HepG2 (cell line): ENCODE measurements at regions not wholly inside any gene's neighbourhood (a gene's known extent, or its start where the extent isn't known, plus 50 kb on each side); places are given as distances from the start of the nearest gene placed in this dataset.

ENCODE experiments used
- MEIS2 ChIP-seq: sonication (generic); formaldehyde crosslinking; IDR thresholded peaks from 2 replicates; pipeline ENCODE4 v1.9.0; 2021; ENCODE audit warnings: mild to moderate bottlenecking, missing genetic modification reagents
- ZNF143 ChIP-seq: sonication (generic); formaldehyde crosslinking; IDR thresholded peaks from 2 replicates; pipeline ENCODE4 v1.4.0; 2020; ENCODE audit warnings: missing genetic modification reagents
- ZNF672 ChIP-seq: sonication (generic); formaldehyde crosslinking; IDR thresholded peaks from 2 replicates; pipeline ENCODE4 v1.8.1; 2022; ENCODE audit warnings: missing genetic modification reagents
- ZNF770 ChIP-seq: sonication (generic); formaldehyde crosslinking; IDR thresholded peaks from 2 replicates; pipeline ENCODE4 v1.5.0; 2020; ENCODE audit warnings: mild to moderate bottlenecking, missing genetic modification reagents
- TF ChIP-seq, protein P1 (sequence below): sonication (generic); formaldehyde crosslinking; IDR thresholded peaks from 2 replicates; pipeline ENCODE4 v1.5.0; 2020; ENCODE audit warnings: mild to moderate bottlenecking, missing genetic modification reagents, moderate library complexity
- TF ChIP-seq, protein P2 (sequence below): sonication (generic); formaldehyde crosslinking; IDR thresholded peaks from 2 replicates; pipeline ENCODE4 v1.5.0; 2020; ENCODE audit warnings: missing genetic modification reagents

GRCh38 chrX:99077099-99077498 is 1333.0 kb downstream of the PCDH19 start:
- TF ChIP-seq ZNF143: no peak
- no peak for TF ChIP-seq ZNF770 (CRISPR knock-in tag)
- TF ChIP-seq, protein P1, sequence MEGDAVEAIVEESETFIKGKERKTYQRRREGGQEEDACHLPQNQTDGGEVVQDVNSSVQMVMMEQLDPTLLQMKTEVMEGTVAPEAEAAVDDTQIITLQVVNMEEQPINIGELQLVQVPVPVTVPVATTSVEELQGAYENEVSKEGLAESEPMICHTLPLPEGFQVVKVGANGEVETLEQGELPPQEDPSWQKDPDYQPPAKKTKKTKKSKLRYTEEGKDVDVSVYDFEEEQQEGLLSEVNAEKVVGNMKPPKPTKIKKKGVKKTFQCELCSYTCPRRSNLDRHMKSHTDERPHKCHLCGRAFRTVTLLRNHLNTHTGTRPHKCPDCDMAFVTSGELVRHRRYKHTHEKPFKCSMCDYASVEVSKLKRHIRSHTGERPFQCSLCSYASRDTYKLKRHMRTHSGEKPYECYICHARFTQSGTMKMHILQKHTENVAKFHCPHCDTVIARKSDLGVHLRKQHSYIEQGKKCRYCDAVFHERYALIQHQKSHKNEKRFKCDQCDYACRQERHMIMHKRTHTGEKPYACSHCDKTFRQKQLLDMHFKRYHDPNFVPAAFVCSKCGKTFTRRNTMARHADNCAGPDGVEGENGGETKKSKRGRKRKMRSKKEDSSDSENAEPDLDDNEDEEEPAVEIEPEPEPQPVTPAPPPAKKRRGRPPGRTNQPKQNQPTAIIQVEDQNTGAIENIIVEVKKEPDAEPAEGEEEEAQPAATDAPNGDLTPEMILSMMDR: no peak
- TF ChIP-seq MEIS2: no peak
- TF ChIP-seq ZNF672: no peak
- TF ChIP-seq, protein P2, sequence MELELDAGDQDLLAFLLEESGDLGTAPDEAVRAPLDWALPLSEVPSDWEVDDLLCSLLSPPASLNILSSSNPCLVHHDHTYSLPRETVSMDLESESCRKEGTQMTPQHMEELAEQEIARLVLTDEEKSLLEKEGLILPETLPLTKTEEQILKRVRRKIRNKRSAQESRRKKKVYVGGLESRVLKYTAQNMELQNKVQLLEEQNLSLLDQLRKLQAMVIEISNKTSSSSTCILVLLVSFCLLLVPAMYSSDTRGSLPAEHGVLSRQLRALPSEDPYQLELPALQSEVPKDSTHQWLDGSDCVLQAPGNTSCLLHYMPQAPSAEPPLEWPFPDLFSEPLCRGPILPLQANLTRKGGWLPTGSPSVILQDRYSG: no peak
